ENCODE measurements at regions not wholly inside any gene's neighbourhood (a gene's known extent, or its start where the extent isn't known, plus 50 kb on each side); places are given as distances from the start of the nearest gene placed in this dataset.

- Histone ChIP-seq H3K4me1 (ENCODE audit: insufficient read depth, low read length) (no peaks in the 10 kb centered on the region), H3K9me3 (ENCODE audit: low read depth, low read length) (peaks cover 5% of the 10 kb centered on the region), H2AFZ (ENCODE audit: low read length) (no peak overlapping the region), H4K20me1 (ENCODE audit: insufficient read depth, low read length) (no peaks in the 10 kb centered on the region), H3K36me3 (ENCODE audit: insufficient read depth, low read length) (no peaks in the 10 kb centered on the region), H3K27ac (ENCODE audit: low read depth, low read length) (no peak overlapping the region), H3K79me2 (ENCODE audit: insufficient read depth, low read length) (no peaks in the 10 kb centered on the region), H3K4me2 (ENCODE audit: insufficient read depth, low read length) (no peak overlapping the region), H3K27me3 (ENCODE audit: insufficient read depth, low read length) (peaks cover 4% of the 10 kb centered on the region), H3K4me3 (ENCODE audit: insufficient read depth, low read length) (no peak overlapping the region)
- no peak for DNase-seq (ENCODE audit: insufficient read length, low spot score, missing footprints)
- no peak for TF ChIP-seq CTCF (IDR thresholded peaks at IDR 0.05; ENCODE audit: extremely low read depth, low read depth, low read length)
Observed at GRCh38 chrX:45614853-45615252, 414.2 kb upstream of the DIPK2B start.

- no peak overlapping the region for H3K4me2 ChIP-seq (ENCODE audit: insufficient read depth, low read length)
- no peaks in the 10 kb centered on the region for H3K36me3 ChIP-seq (ENCODE audit: insufficient read depth, low read length)
- peaks cover 12% of the 10 kb centered on the region for H3K4me1 ChIP-seq (ENCODE audit: insufficient read depth, low read length)
- TF ChIP-seq CTCF (IDR thresholded peaks at IDR 0.05; ENCODE audit: extremely low read depth, low read depth, low read length), result no peak
- no peaks in the 10 kb centered on the region for H4K20me1 ChIP-seq (ENCODE audit: insufficient read depth, low read length)
- no peak overlapping the region for H2AFZ ChIP-seq (ENCODE audit: low read length)
- no peak overlapping the region for H3K4me3 ChIP-seq (ENCODE audit: insufficient read depth, low read length)
- no peak overlapping the region for H3K27ac ChIP-seq (ENCODE audit: low read depth, low read length)
- H3K79me2 ChIP-seq (ENCODE audit: insufficient read depth, low read length), result no peaks in the 10 kb centered on the region
- DNase-seq (ENCODE audit: insufficient read length, low spot score, missing footprints), result peak; percentile 3
- no peaks in the 10 kb centered on the region for H3K9me3 ChIP-seq (ENCODE audit: low read depth, low read length)
- peaks cover 3% of the 10 kb centered on the region for H3K27me3 ChIP-seq (ENCODE audit: insufficient read depth, low read length)
Observed at GRCh38 chrX:45602151-45602550, 401.5 kb upstream of the DIPK2B start.

- Histone ChIP-seq H3K4me1 (ENCODE audit: insufficient read depth, low read length) (peaks cover 13% of the 10 kb centered on the region), H3K36me3 (ENCODE audit: insufficient read depth, low read length) (no peaks in the 10 kb centered on the region), H3K4me2 (ENCODE audit: insufficient read depth, low read length) (no peak overlapping the region), H3K27me3 (ENCODE audit: insufficient read depth, low read length) (peaks cover 7% of the 10 kb centered on the region), H3K9me3 (ENCODE audit: low read depth, low read length) (no peaks in the 10 kb centered on the region), H3K79me2 (ENCODE audit: insufficient read depth, low read length) (no peaks in the 10 kb centered on the region), H3K4me3 (ENCODE audit: insufficient read depth, low read length) (no peak overlapping the region), H3K27ac (ENCODE audit: low read depth, low read length) (no peak overlapping the region), H4K20me1 (ENCODE audit: insufficient read depth, low read length) (no peaks in the 10 kb centered on the region), H2AFZ (ENCODE audit: low read length) (no peak overlapping the region)
- no peak for DNase-seq (ENCODE audit: insufficient read length, low spot score, missing footprints)
- no peak for TF ChIP-seq CTCF (IDR thresholded peaks at IDR 0.05; ENCODE audit: extremely low read depth, low read depth, low read length)
Observed at GRCh38 chrX:45601052-45601451, 400.4 kb upstream of the DIPK2B start.

GRCh38 chrX:45598861-45599260 lies 398.2 kb upstream of the DIPK2B start:
- Histone ChIP-seq H3K79me2 (ENCODE audit: insufficient read depth, low read length) (no peaks in the 10 kb centered on the region), H3K4me3 (ENCODE audit: insufficient read depth, low read length) (no peak overlapping the region), H3K27ac (ENCODE audit: low read depth, low read length) (peak overlapping the region; percentile 53), H3K4me1 (ENCODE audit: insufficient read depth, low read length) (peaks cover 13% of the 10 kb centered on the region), H2AFZ (ENCODE audit: low read length) (no peak overlapping the region), H3K27me3 (ENCODE audit: insufficient read depth, low read length) (peaks cover 9% of the 10 kb centered on the region), H3K4me2 (ENCODE audit: insufficient read depth, low read length) (no peak overlapping the region), H3K9me3 (ENCODE audit: low read depth, low read length) (no peaks in the 10 kb centered on the region), H4K20me1 (ENCODE audit: insufficient read depth, low read length) (no peaks in the 10 kb centered on the region), H3K36me3 (ENCODE audit: insufficient read depth, low read length) (no peaks in the 10 kb centered on the region)
- DNase-seq (ENCODE audit: insufficient read length, low spot score, missing footprints), result no peak
- no peak for TF ChIP-seq CTCF (IDR thresholded peaks at IDR 0.05; ENCODE audit: extremely low read depth, low read depth, low read length)
